ENCODE measurements at regions not wholly inside any gene's neighbourhood (a gene's known extent, or its start where the extent isn't known, plus 50 kb on each side); places are given as distances from the start of the nearest gene placed in this dataset.
A peak's percentile ranks its signal among the peaks of the same experiment; 100 is the strongest.

DNA sequence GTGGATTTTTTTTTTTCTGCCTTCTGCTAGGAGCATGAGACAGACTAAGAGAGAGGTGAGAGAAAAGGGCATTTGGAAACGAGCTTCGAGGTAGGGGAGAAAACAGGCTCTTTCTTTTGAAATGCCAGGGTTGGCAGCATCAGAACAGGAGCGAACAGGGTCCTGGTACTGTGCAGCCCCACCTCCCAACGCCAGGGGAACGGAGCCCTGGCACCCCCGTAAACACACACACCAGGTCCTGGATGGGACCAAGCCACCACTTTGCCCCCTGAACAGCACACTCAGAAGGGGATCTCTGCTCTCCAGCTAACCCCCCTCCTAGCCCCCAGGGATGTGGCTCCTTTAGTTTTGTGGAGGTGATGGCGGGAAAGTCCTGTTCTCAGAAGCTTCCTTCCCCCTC is 127.1 kb downstream of the CTTN start:
- TF ChIP-seq, protein P1, sequence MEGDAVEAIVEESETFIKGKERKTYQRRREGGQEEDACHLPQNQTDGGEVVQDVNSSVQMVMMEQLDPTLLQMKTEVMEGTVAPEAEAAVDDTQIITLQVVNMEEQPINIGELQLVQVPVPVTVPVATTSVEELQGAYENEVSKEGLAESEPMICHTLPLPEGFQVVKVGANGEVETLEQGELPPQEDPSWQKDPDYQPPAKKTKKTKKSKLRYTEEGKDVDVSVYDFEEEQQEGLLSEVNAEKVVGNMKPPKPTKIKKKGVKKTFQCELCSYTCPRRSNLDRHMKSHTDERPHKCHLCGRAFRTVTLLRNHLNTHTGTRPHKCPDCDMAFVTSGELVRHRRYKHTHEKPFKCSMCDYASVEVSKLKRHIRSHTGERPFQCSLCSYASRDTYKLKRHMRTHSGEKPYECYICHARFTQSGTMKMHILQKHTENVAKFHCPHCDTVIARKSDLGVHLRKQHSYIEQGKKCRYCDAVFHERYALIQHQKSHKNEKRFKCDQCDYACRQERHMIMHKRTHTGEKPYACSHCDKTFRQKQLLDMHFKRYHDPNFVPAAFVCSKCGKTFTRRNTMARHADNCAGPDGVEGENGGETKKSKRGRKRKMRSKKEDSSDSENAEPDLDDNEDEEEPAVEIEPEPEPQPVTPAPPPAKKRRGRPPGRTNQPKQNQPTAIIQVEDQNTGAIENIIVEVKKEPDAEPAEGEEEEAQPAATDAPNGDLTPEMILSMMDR (IDR thresholded peaks at IDR 0.05; ENCODE audit: unreplicated experiment in 3 of 3), result no peak
- Mint-ChIP-seq H3K27ac (no peak overlapping the region), H3K27me3 (ENCODE audit: low read depth) (peaks cover 19% of the 10 kb centered on the region), H3K9me3 (no peaks in the 10 kb centered on the region), H3K4me3 (no peak overlapping the region), H3K36me3 (ENCODE audit: low read depth) (no peaks in the 10 kb centered on the region), H3K4me1 (peaks cover 19% of the 10 kb centered on the region)

- Mint-ChIP-seq H3K4me1 (peaks cover 22% of the 10 kb centered on the region), H3K36me3 (ENCODE audit: low read depth) (no peaks in the 10 kb centered on the region), H3K9me3 (no peaks in the 10 kb centered on the region), H3K27me3 (ENCODE audit: low read depth) (peaks cover 18% of the 10 kb centered on the region), H3K27ac (peak overlapping the region in 1 of 3 experiments; percentile 46), H3K4me3 (no peak overlapping the region)
- TF ChIP-seq, protein P1 (IDR thresholded peaks at IDR 0.05; ENCODE audit: unreplicated experiment in 3 of 3), result no peak
Observed at GRCh38 chr11:70526116-70527045, 128.1 kb downstream of the CTTN start.

GRCh38 chr11:70527046-70527395 is 128.7 kb downstream of the CTTN start:
- Mint-ChIP-seq H3K27ac (peak overlapping the region in 1 of 3 experiments; percentile 46), H3K36me3 (ENCODE audit: low read depth) (no peaks in the 10 kb centered on the region), H3K27me3 (ENCODE audit: low read depth) (peaks cover 18% of the 10 kb centered on the region), H3K4me1 (peaks cover 27% of the 10 kb centered on the region), H3K4me3 (no peak overlapping the region), H3K9me3 (no peaks in the 10 kb centered on the region)
- TF ChIP-seq, protein P1 (IDR thresholded peaks at IDR 0.05; ENCODE audit: unreplicated experiment in 3 of 3), result no peak

GRCh38 chr11:70527429-70528045 is 129.2 kb downstream of the CTTN start:
- H3K36me3 Mint-ChIP-seq (ENCODE audit: low read depth), result no peaks in the 10 kb centered on the region
- no peak overlapping the region for H3K27ac Mint-ChIP-seq

GRCh38 chr11:70528046-70528793 is 129.9 kb downstream of the CTTN start:
- H3K27me3 Mint-ChIP-seq (ENCODE audit: low read depth), result peaks cover 16% of the 10 kb centered on the region
- H3K4me3 Mint-ChIP-seq, result no peak overlapping the region
- peaks cover 34% of the 10 kb centered on the region for H3K4me1 Mint-ChIP-seq
- H3K36me3 Mint-ChIP-seq (ENCODE audit: low read depth), result no peaks in the 10 kb centered on the region
- TF ChIP-seq, protein P1 (IDR thresholded peaks at IDR 0.05; ENCODE audit: unreplicated experiment in 3 of 3), result no peak
- no peaks in the 10 kb centered on the region for H3K9me3 Mint-ChIP-seq
- H3K27ac Mint-ChIP-seq, result no peak overlapping the region

More at GRCh38 chr11:70527429-70528045, 129.2 kb downstream of the CTTN start:
- Mint-ChIP-seq H3K9me3 (no peaks in the 10 kb centered on the region), H3K4me3 (no peak overlapping the region), H3K4me1 (peaks cover 32% of the 10 kb centered on the region), H3K27me3 (ENCODE audit: low read depth) (peaks cover 16% of the 10 kb centered on the region)
- TF ChIP-seq, protein P1 (IDR thresholded peaks at IDR 0.05; ENCODE audit: unreplicated experiment in 3 of 3), result no peak

Measured in nephron (organoid).